ENCODE measurements at regions not wholly inside any gene's neighbourhood (a gene's known extent, or its start where the extent isn't known, plus 50 kb on each side); places are given as distances from the start of the nearest gene placed in this dataset.

- TF ChIP-seq CTCF (IDR thresholded peaks at IDR 0.05) (no peak), EP300 (IDR thresholded peaks at IDR 0.05) (no peak)
Observed at GRCh38 chr2:35355056-35355455, 1000.5 kb upstream of the CRIM1 start.

All from tibial nerve (tissue), 4 donors.